ENCODE measurements at regions not wholly inside any gene's neighbourhood (a gene's known extent, or its start where the extent isn't known, plus 50 kb on each side); places are given as distances from the start of the nearest gene placed in this dataset.

DNA sequence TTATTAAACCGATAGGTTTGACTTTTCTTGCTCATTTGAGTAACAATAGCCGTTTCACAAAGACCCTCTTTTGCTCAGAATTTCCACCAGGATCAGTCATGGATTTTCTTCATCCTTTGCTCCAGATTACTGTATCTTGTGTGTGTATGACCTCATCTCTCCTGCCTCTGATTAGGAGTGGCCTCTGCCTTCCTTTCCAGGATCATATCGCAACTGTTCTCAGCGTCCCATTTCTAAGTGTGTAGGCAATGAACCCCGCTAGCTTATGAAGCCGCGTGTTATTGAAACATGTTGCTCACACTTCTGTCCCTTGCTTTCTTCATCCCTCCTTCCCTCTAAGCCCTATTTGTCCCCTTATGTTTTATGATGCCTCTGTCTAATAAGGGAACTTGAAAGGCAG is 169.8 kb upstream of the RPS23 start:
- H3K4me3 ChIP-seq (ENCODE audit: low read depth in 1 of 3, low read length in 3 of 3) = no peak overlapping the region
- no peak overlapping the region for H3K9ac ChIP-seq (ENCODE audit: low read depth in 1 of 2, low read length in 2 of 2)
- H3K9me3 ChIP-seq (ENCODE audit: control insufficient read depth in 4 of 4, low read length in 3 of 4) = no peaks in the 10 kb centered on the region
- 92% methylated on average over 7 of the region's 7 CpGs for WGBS
- no peak for DNase-seq (ENCODE audit: low spot score)
- no peak overlapping the region for H3K27ac ChIP-seq (ENCODE audit: low read depth in 1 of 2, low read length in 2 of 2)
- H3K36me3 ChIP-seq (ENCODE audit: control insufficient read depth in 4 of 4, insufficient read depth in 3 of 4, low read depth in 1 of 4, low read length in 3 of 4) = no peaks in the 10 kb centered on the region
- TF ChIP-seq, protein P1, sequence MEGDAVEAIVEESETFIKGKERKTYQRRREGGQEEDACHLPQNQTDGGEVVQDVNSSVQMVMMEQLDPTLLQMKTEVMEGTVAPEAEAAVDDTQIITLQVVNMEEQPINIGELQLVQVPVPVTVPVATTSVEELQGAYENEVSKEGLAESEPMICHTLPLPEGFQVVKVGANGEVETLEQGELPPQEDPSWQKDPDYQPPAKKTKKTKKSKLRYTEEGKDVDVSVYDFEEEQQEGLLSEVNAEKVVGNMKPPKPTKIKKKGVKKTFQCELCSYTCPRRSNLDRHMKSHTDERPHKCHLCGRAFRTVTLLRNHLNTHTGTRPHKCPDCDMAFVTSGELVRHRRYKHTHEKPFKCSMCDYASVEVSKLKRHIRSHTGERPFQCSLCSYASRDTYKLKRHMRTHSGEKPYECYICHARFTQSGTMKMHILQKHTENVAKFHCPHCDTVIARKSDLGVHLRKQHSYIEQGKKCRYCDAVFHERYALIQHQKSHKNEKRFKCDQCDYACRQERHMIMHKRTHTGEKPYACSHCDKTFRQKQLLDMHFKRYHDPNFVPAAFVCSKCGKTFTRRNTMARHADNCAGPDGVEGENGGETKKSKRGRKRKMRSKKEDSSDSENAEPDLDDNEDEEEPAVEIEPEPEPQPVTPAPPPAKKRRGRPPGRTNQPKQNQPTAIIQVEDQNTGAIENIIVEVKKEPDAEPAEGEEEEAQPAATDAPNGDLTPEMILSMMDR (IDR thresholded peaks at IDR 0.05; ENCODE audit: low read depth, low read length, missing input control) = no peak
- TF ChIP-seq JUND (IDR thresholded peaks at IDR 0.05) (no peak), RAD21 (IDR thresholded peaks at IDR 0.05) (no peak), TAF1 (conservative IDR thresholded peaks at IDR 0.05) (no peak), FOXA2 (IDR thresholded peaks at IDR 0.05) (no peak), FOXA1 (IDR thresholded peaks at IDR 0.05) (no peak), RXRA (IDR thresholded peaks at IDR 0.05) (no peak), ATF3 (IDR thresholded peaks at IDR 0.05) (no peak), HNF4A (conservative IDR thresholded peaks at IDR 0.05) (no peak), SP1 (IDR thresholded peaks at IDR 0.05) (no peak)
- TF ChIP-seq, protein P2, sequence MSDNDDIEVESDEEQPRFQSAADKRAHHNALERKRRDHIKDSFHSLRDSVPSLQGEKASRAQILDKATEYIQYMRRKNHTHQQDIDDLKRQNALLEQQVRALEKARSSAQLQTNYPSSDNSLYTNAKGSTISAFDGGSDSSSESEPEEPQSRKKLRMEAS (IDR thresholded peaks at IDR 0.05) = no peak
- TF ChIP-seq, protein P3, sequence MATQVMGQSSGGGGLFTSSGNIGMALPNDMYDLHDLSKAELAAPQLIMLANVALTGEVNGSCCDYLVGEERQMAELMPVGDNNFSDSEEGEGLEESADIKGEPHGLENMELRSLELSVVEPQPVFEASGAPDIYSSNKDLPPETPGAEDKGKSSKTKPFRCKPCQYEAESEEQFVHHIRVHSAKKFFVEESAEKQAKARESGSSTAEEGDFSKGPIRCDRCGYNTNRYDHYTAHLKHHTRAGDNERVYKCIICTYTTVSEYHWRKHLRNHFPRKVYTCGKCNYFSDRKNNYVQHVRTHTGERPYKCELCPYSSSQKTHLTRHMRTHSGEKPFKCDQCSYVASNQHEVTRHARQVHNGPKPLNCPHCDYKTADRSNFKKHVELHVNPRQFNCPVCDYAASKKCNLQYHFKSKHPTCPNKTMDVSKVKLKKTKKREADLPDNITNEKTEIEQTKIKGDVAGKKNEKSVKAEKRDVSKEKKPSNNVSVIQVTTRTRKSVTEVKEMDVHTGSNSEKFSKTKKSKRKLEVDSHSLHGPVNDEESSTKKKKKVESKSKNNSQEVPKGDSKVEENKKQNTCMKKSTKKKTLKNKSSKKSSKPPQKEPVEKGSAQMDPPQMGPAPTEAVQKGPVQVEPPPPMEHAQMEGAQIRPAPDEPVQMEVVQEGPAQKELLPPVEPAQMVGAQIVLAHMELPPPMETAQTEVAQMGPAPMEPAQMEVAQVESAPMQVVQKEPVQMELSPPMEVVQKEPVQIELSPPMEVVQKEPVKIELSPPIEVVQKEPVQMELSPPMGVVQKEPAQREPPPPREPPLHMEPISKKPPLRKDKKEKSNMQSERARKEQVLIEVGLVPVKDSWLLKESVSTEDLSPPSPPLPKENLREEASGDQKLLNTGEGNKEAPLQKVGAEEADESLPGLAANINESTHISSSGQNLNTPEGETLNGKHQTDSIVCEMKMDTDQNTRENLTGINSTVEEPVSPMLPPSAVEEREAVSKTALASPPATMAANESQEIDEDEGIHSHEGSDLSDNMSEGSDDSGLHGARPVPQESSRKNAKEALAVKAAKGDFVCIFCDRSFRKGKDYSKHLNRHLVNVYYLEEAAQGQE (IDR thresholded peaks at IDR 0.05) = no peak
- TF ChIP-seq, protein P4, sequence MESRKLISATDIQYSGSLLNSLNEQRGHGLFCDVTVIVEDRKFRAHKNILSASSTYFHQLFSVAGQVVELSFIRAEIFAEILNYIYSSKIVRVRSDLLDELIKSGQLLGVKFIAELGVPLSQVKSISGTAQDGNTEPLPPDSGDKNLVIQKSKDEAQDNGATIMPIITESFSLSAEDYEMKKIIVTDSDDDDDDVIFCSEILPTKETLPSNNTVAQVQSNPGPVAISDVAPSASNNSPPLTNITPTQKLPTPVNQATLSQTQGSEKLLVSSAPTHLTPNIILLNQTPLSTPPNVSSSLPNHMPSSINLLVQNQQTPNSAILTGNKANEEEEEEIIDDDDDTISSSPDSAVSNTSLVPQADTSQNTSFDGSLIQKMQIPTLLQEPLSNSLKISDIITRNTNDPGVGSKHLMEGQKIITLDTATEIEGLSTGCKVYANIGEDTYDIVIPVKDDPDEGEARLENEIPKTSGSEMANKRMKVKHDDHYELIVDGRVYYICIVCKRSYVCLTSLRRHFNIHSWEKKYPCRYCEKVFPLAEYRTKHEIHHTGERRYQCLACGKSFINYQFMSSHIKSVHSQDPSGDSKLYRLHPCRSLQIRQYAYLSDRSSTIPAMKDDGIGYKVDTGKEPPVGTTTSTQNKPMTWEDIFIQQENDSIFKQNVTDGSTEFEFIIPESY (IDR thresholded peaks at IDR 0.05) = no peak
- H3K27me3 ChIP-seq (ENCODE audit: control insufficient read depth in 4 of 4, insufficient read depth in 4 of 4, low read length in 3 of 4) = no peaks in the 10 kb centered on the region
- H3K4me1 ChIP-seq (ENCODE audit: control insufficient read depth in 4 of 4, insufficient read depth in 4 of 4, low read length in 3 of 4) = no peaks in the 10 kb centered on the region

DNA sequence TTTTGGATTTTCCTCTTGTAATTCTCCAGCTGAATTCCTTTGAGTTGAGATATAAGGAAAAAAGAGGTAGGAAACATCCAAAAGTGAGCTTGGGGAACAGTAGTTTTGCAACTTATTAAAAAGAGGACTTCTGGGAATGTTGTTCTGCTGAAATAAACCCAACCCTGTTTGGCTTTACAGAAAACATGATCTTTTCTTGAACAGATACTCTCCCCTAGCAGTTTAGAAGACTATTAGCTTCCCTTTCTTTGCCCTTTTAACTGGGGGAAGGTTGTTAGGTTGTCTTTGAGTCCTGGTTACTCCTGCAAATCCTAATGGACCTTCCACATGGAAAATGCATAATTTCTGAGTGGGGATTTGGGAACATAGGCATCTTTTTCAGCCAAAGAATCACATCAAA is 168.7 kb upstream of the RPS23 start:
- no peak overlapping the region for H3K9ac ChIP-seq (ENCODE audit: low read depth in 1 of 2, low read length in 2 of 2)
- H3K9me3 ChIP-seq (ENCODE audit: control insufficient read depth in 4 of 4, low read length in 3 of 4) = no peaks in the 10 kb centered on the region
- no peaks in the 10 kb centered on the region for H3K4me1 ChIP-seq (ENCODE audit: control insufficient read depth in 4 of 4, insufficient read depth in 4 of 4, low read length in 3 of 4)
- no peak overlapping the region for H3K27ac ChIP-seq (ENCODE audit: low read depth in 1 of 2, low read length in 2 of 2)
- no peaks in the 10 kb centered on the region for H3K27me3 ChIP-seq (ENCODE audit: control insufficient read depth in 4 of 4, insufficient read depth in 4 of 4, low read length in 3 of 4)
- H3K4me3 ChIP-seq (ENCODE audit: low read depth in 1 of 3, low read length in 3 of 3) = no peak overlapping the region
- no peaks in the 10 kb centered on the region for H3K36me3 ChIP-seq (ENCODE audit: control insufficient read depth in 4 of 4, insufficient read depth in 3 of 4, low read depth in 1 of 4, low read length in 3 of 4)
- no peak for DNase-seq (ENCODE audit: low spot score)
- TF ChIP-seq TAF1 (conservative IDR thresholded peaks at IDR 0.05) (no peak), HNF4G (IDR thresholded peaks at IDR 0.05) (no peak), FOXA1 (IDR thresholded peaks at IDR 0.05) (no peak), RAD21 (IDR thresholded peaks at IDR 0.05) (no peak), YY1 (IDR thresholded peaks at IDR 0.05) (no peak)
- TF ChIP-seq, protein P2 (IDR thresholded peaks at IDR 0.05) = no peak
- TF ChIP-seq, protein P4 (IDR thresholded peaks at IDR 0.05) = no peak
- TF ChIP-seq, protein P1 (IDR thresholded peaks at IDR 0.05; ENCODE audit: low read depth, low read length, missing input control) = no peak
- TF ChIP-seq, protein P3 (IDR thresholded peaks at IDR 0.05) = no peak
